Choroid plexus epithelial cell (primary cell): ENCODE measurements at regions not wholly inside any gene's neighbourhood (a gene's known extent, or its start where the extent isn't known, plus 50 kb on each side); places are given as distances from the start of the nearest gene placed in this dataset.

Experiments
- DNase-seq: peaks from one replicate; pipeline ENCODE4 v3.0.0-alpha.2; 2010; ENCODE audit warnings: low read depth
- H3K4me3 ChIP-seq: 2 replicates; pipeline ENCODE4 v1.5.1; 2011; ENCODE audit warnings: low read depth, mild to moderate bottlenecking, control low read depth, low read length, moderate library complexity
- CTCF ChIP-seq: conservative IDR thresholded peaks from 2 replicates; pipeline ENCODE4 v1.5.1; 2011; ENCODE audit warnings: low read depth, mild to moderate bottlenecking, control low read depth, inconsistent platforms, low read length, moderate library complexity

- DNase-seq: no peak
- TF ChIP-seq CTCF: no peak
These were observed 591.5 kb upstream of the PCDH9 start for GRCh38 chr13:67821606-67822005.

GRCh38 chr13:67806796-67807195, 576.7 kb upstream of the PCDH9 start:
- no peak overlapping the region for H3K4me3 ChIP-seq
- no peak for TF ChIP-seq CTCF
- DNase-seq: no peak

More at GRCh38 chr13:67821606-67822005, 591.5 kb upstream of the PCDH9 start:
- no peak overlapping the region for H3K4me3 ChIP-seq

- no peak for DNase-seq
- TF ChIP-seq CTCF: no peak
- H3K4me3 ChIP-seq: no peak overlapping the region
These were observed 573.0 kb upstream of the PCDH9 start for GRCh38 chr13:67803118-67803517.

GRCh38 chr13:67792151-67792676, 562.1 kb upstream of the PCDH9 start:
- peak; percentile 1 for DNase-seq
- TF ChIP-seq CTCF: no peak
- no peak overlapping the region for H3K4me3 ChIP-seq

GRCh38 chr13:67791047-67791446, 560.9 kb upstream of the PCDH9 start:
- no peak for TF ChIP-seq CTCF
- no peak overlapping the region for H3K4me3 ChIP-seq
- no peak for DNase-seq

- no peak for TF ChIP-seq CTCF
- no peak overlapping the region for H3K4me3 ChIP-seq
- no peak for DNase-seq
These were observed 546.0 kb upstream of the PCDH9 start for GRCh38 chr13:67776151-67776550.

- no peak for DNase-seq
- H3K4me3 ChIP-seq: no peak overlapping the region
- no peak for TF ChIP-seq CTCF
These were observed 545.2 kb upstream of the PCDH9 start for GRCh38 chr13:67775359-67775758.
